DND-41 (cell line): ENCODE measurements at regions not wholly inside any gene's neighbourhood (a gene's known extent, or its start where the extent isn't known, plus 50 kb on each side); places are given as distances from the start of the nearest gene placed in this dataset.

ENCODE experiments used
- ATAC-seq: fragments of 200-7000 bp; cut with Tn5 transposase; 3 replicates; pipeline ENCODE4 v1.9.1; 2021; ENCODE audit warnings: low read depth; ENCODE audit not compliant: insufficient read depth
- DNase-seq: peaks from one replicate; pipeline ENCODE4 v3.0.0-alpha.2; 2020
- H2AFZ ChIP-seq: 2 replicates; pipeline ENCODE4 v1.6.0; 2012; ENCODE audit warnings: low read depth, low read length
- H3K27ac ChIP-seq: 2 replicates; pipeline ENCODE4 v1.5.1; 2012; ENCODE audit warnings: low read length, inconsistent platforms
- H3K27me3 ChIP-seq: fragments of 200-600 bp; sonication (generic); 2 replicates; pipeline ENCODE4 v1.6.0; 2012; ENCODE audit warnings: low read length, mild to moderate bottlenecking, inconsistent platforms; ENCODE audit not compliant: insufficient read depth, poor library complexity
- H3K36me3 ChIP-seq: 2 replicates; pipeline ENCODE4 v1.5.1; 2012; ENCODE audit warnings: low read length, inconsistent platforms; ENCODE audit not compliant: insufficient read depth
- H3K4me1 ChIP-seq: 2 replicates; pipeline ENCODE4 v1.5.1; 2012; ENCODE audit warnings: mild to moderate bottlenecking, low read length; ENCODE audit not compliant: insufficient read depth
- H3K4me2 ChIP-seq: 2 replicates; pipeline ENCODE4 v1.6.0; 2012; ENCODE audit warnings: mild to moderate bottlenecking, moderate library complexity, low read length, inconsistent platforms; ENCODE audit not compliant: insufficient read depth
- H3K4me3 ChIP-seq, 2 experiments: fragments of 200-600 bp in 1 of 2; shearing (Covaris generic) in 1 of 2; 2 replicates each; pipeline ENCODE4 v1.5.1; 2012 to 2016; ENCODE audit warnings: inconsistent platforms in 2 of 2, low read length in 2 of 2, mild to moderate bottlenecking in 2 of 2, low read depth in 1 of 2, moderate library complexity in 1 of 2
- H3K79me2 ChIP-seq: 2 replicates; pipeline ENCODE4 v1.6.0; 2012; ENCODE audit warnings: low read length, inconsistent platforms; ENCODE audit not compliant: insufficient read depth
- H3K9ac ChIP-seq: 2 replicates; pipeline ENCODE4 v1.6.0; 2012; ENCODE audit warnings: low read depth, mild to moderate bottlenecking, inconsistent platforms, low read length, moderate library complexity
- H3K9me3 ChIP-seq: 2 replicates; pipeline ENCODE4 v1.5.1; 2012; ENCODE audit warnings: low read length, moderate library complexity, mild to moderate bottlenecking, inconsistent platforms; ENCODE audit not compliant: insufficient read depth, severe bottlenecking
- H4K20me1 ChIP-seq: 2 replicates; pipeline ENCODE4 v1.6.0; 2012; ENCODE audit warnings: low read length; ENCODE audit not compliant: insufficient read depth
- EZH2 ChIP-seq: IDR thresholded peaks from 3 replicates; pipeline ENCODE4 v1.6.1; 2012; ENCODE audit warnings: borderline replicate concordance, low read depth, mild to moderate bottlenecking, moderate library complexity, low read length, inconsistent platforms; ENCODE audit not compliant: severe bottlenecking
- TF ChIP-seq, protein P1 (sequence below): IDR thresholded peaks from 2 replicates; pipeline ENCODE4 v1.5.1; 2012; ENCODE audit warnings: borderline replicate concordance, low read length, moderate library complexity, mild to moderate bottlenecking; ENCODE audit not compliant: poor library complexity, severe bottlenecking; ENCODE audit errors: extremely low read depth

DNA sequence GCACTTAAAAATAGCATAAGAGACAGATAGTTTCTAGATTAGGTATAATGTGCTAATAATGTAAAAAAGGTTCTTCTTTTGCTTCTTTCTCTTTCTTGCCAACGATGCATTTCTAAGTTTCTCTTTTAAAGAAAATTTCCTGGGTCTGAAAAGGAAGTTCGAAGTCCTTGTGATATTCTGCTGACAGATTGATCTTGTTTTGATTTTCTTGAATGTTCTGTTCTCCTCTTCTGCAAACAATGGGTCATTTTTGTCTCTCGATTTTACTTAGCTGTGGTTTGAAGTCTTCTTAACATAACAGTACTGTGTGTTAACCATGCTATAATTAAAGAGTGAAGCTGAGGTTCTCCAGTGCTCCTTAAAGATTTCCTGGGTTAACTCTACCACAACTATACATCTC lies 61.1 kb upstream of the ACYP2 start:
- DNase-seq (no peak), ATAC-seq (no peak)
- H3K79me2 ChIP-seq: no peaks in the 10 kb centered on the region
- H3K9me3 ChIP-seq: no peaks in the 10 kb centered on the region
- H3K27me3 ChIP-seq: no peaks in the 10 kb centered on the region
- H4K20me1 ChIP-seq: no peaks in the 10 kb centered on the region
- no peak overlapping the region for H3K27ac ChIP-seq
- H3K36me3 ChIP-seq: no peaks in the 10 kb centered on the region
- H3K4me3 ChIP-seq: no peak overlapping the region
- H2AFZ ChIP-seq: no peak overlapping the region
- no peak overlapping the region for H3K4me2 ChIP-seq
- TF ChIP-seq, protein P1, sequence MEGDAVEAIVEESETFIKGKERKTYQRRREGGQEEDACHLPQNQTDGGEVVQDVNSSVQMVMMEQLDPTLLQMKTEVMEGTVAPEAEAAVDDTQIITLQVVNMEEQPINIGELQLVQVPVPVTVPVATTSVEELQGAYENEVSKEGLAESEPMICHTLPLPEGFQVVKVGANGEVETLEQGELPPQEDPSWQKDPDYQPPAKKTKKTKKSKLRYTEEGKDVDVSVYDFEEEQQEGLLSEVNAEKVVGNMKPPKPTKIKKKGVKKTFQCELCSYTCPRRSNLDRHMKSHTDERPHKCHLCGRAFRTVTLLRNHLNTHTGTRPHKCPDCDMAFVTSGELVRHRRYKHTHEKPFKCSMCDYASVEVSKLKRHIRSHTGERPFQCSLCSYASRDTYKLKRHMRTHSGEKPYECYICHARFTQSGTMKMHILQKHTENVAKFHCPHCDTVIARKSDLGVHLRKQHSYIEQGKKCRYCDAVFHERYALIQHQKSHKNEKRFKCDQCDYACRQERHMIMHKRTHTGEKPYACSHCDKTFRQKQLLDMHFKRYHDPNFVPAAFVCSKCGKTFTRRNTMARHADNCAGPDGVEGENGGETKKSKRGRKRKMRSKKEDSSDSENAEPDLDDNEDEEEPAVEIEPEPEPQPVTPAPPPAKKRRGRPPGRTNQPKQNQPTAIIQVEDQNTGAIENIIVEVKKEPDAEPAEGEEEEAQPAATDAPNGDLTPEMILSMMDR: no peak
- no peak for TF ChIP-seq EZH2
- no peaks in the 10 kb centered on the region for H3K4me1 ChIP-seq
- no peak overlapping the region for H3K9ac ChIP-seq

DNA sequence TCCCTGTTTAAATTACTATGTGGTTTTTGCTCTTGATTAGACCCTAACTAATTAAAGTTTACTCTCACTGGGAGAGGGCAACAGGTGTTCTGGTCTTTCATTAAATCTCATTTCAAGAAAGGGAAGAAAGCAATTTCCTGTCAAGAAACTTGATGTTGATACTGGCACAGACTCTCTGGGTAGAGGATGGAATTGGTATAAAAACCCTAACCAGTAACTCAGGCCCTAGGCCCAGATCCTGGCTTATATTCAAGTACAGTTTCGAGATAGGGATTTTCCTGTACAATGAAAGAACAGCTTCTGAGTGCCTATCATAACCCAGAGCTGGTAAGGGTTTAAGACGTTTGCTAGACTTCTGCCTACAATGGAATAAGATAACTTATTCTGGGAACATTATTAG lies 61.6 kb upstream of the ACYP2 start:
- Histone ChIP-seq H3K27ac (no peak overlapping the region), H3K4me1 (no peaks in the 10 kb centered on the region), H2AFZ (no peak overlapping the region), H3K36me3 (no peaks in the 10 kb centered on the region), H3K9me3 (no peaks in the 10 kb centered on the region), H3K79me2 (no peaks in the 10 kb centered on the region), H3K27me3 (no peaks in the 10 kb centered on the region), H3K9ac (no peak overlapping the region), H3K4me2 (no peak overlapping the region), H4K20me1 (no peaks in the 10 kb centered on the region), H3K4me3 (no peak overlapping the region)
- ATAC-seq (no peak), DNase-seq (no peak)
- no peak for TF ChIP-seq EZH2
- TF ChIP-seq, protein P1: no peak

DNA sequence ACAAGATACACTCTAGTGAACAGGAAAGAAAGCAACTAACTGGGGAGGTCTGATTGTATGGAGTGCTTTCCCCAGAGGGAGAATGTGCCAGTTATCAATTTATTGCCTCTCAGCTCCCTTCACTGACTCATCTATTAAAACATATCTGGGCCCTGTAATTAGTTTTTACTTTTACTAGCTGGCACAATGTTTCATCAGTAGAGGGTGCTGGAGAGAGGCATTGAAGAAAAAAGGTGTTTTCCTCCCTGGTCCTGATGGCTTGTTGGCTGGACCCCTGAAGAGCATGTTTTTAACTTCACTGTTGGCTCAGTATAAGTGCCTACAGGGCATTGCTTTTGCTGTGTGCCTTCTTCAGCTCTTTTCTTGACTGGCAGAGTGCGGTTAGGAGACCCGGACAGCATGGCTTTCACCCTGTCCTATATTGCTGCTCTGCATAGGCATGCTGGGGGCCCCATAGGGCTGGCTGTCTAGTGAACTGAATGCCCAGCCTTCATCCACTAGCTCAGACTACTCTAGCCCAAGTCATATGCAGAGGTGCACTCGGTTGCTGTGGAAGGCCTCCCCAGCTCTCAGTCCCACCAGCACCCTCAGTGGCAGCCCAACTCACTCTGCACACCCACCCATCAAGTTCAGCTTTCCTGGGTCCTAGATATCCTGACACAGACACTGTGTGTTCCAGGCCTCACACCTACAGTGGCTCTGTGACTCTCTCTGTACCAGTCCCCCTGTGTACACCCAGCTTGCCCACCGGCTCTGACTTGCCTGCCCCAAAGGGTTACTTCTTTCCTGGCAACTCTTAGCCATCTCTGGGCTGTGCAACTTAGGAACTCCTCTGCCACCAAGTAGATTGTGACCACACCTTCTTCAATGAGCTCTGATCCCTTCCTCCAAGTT lies 62.3 kb upstream of the ACYP2 start:
- no peaks in the 10 kb centered on the region for H3K27me3 ChIP-seq
- no peak overlapping the region for H3K9ac ChIP-seq
- H3K4me1 ChIP-seq: no peaks in the 10 kb centered on the region
- H3K4me3 ChIP-seq: no peak overlapping the region
- H3K4me2 ChIP-seq: no peak overlapping the region
- peak; percentile 29; the same call in 1 of the 3 replicates for ATAC-seq
- H3K27ac ChIP-seq: no peak overlapping the region
- H3K9me3 ChIP-seq: no peaks in the 10 kb centered on the region
- H4K20me1 ChIP-seq: no peaks in the 10 kb centered on the region
- no peak overlapping the region for H2AFZ ChIP-seq
- no peaks in the 10 kb centered on the region for H3K79me2 ChIP-seq
- TF ChIP-seq, protein P1: peak; percentile 13
- no peak for TF ChIP-seq EZH2
- H3K36me3 ChIP-seq: no peaks in the 10 kb centered on the region
- DNase-seq: no peak
